Loucy (cell line): ENCODE measurements at regions not wholly inside any gene's neighbourhood (a gene's known extent, or its start where the extent isn't known, plus 50 kb on each side); places are given as distances from the start of the nearest gene placed in this dataset.

ENCODE experiments used
- CTCF ChIP-seq: fragments of 200-600 bp; sonication (generic); conservative IDR thresholded peaks from 2 replicates; pipeline ENCODE4 v1.5.1; 2014; ENCODE audit warnings: mild to moderate bottlenecking, antibody characterized with exemption, low read length
- EZH2phosphoT487 ChIP-seq: fragments of 200-600 bp; IDR thresholded peaks from 2 replicates; pipeline ENCODE4 v1.6.1; 2018; ENCODE audit warnings: antibody characterized with exemption, mild to moderate bottlenecking, moderate library complexity, borderline replicate concordance

GRCh38 chr6:22442826-22443225, 126.5 kb upstream of the HDGFL1 start:
- TF ChIP-seq EZH2phosphoT487 (no peak), CTCF (no peak)
